HCT116 (cell line): ENCODE measurements at regions not wholly inside any gene's neighbourhood (a gene's known extent, or its start where the extent isn't known, plus 50 kb on each side); places are given as distances from the start of the nearest gene placed in this dataset.

ENCODE experiments used
- ATAC-seq: fragments of 200-7000 bp; cut with Tn5 transposase; 2 replicates; pipeline ENCODE4 v1.9.1; 2020; ENCODE audit warnings: mild to moderate bottlenecking, moderate library complexity
- BruUV-seq: library from RNA; stranded (reverse); fragments of 400-500 nt; replicated peaks from 2 replicates; lab custom pipeline; 2021; lab: Mats Ljungman, UMichigan
- CTCF ChIA-PET: fragments of 300-600 bp; sonication (Branson Sonifier 250); formaldehyde crosslinking; loops from one replicate; lab custom pipeline; 2021; ENCODE audit warnings: antibody characterized with exemption; lab: Charles Lee
- POLR2A ChIA-PET: fragments of 300-600, 350-600 bp; sonication (Branson Sonifier 250); formaldehyde crosslinking; loops from one replicate; lab custom pipeline; 2021; ENCODE audit warnings: antibody characterized with exemption; lab: Charles Lee
- RAD21 ChIA-PET, 2 experiments: fragments of 300-600 bp; sonication (Branson Sonifier 250); formaldehyde crosslinking; loops; one replicate each; lab custom pipeline; 2023; ENCODE audit warnings: low total read pairs in 2 of 2; ENCODE audit not compliant: uncharacterized antibody in 2 of 2, unreplicated experiment in 2 of 2, low non-redundant PET in 1 of 2; lab: Charles Lee
- DNase-seq: peaks from one replicate; pipeline ENCODE4 v3.0.0-alpha.2; 2010; ENCODE audit warnings: low read depth, low spot score
- H2AFZ ChIP-seq: fragments of 200-600 bp; shearing (Covaris generic), sonication (generic); 2 replicates; pipeline ENCODE4 v1.6.1; 2017; ENCODE audit warnings: low read depth, mixed run types, mixed read lengths, antibody characterized with exemption, low read length; ENCODE audit not compliant: poor library complexity, severe bottlenecking
- H3K27ac ChIP-seq: 2 replicates; pipeline ENCODE4 v1.5.1; 2012; ENCODE audit warnings: low read depth, low read length
- H3K27me3 ChIP-seq: fragments of 200-600 bp; sonication (generic); 2 replicates; pipeline ENCODE4 v1.6.1; 2016; ENCODE audit warnings: mixed run types, low read length, mixed read lengths; ENCODE audit not compliant: insufficient read depth
- H3K36me3 ChIP-seq, 2 experiments: fragments of 200-500 bp in 1 of 2; fragments of 200-600 bp in 1 of 2; sonication (Bioruptor generic) in 1 of 2; sonication (generic) in 1 of 2; 2 replicates each; pipeline versions ENCODE4 v1.5.1 to v1.6.1; 2014 to 2016; ENCODE audit warnings: low read length in 2 of 2, inconsistent platforms in 1 of 2, mixed read lengths in 1 of 2, mixed run types in 1 of 2; ENCODE audit not compliant: insufficient read depth in 2 of 2, control insufficient read depth in 1 of 2
- H3K4me1 ChIP-seq, 2 experiments: fragments of 200-600 bp in 1 of 2; sonication (generic) in 1 of 2; 2 replicates each; pipeline versions ENCODE4 v1.5.1 to v1.6.1; 2012 to 2017; ENCODE audit warnings: low read length in 2 of 2, inconsistent platforms in 1 of 2, mild to moderate bottlenecking in 1 of 2, mixed read lengths in 1 of 2, mixed run types in 1 of 2, moderate library complexity in 1 of 2; ENCODE audit not compliant: insufficient read depth in 2 of 2, control insufficient read depth in 1 of 2
- H3K4me2 ChIP-seq: fragments of 200-600 bp; sonication (generic); 2 replicates; pipeline ENCODE4 v1.6.1; 2017; ENCODE audit warnings: mixed run types, low read length, mixed read lengths
- H3K4me3 ChIP-seq, 2 experiments: fragments of 200-600 bp in 1 of 2; sonication (generic) in 1 of 2; replicated peaks in 1 of 2; 2 replicates each; pipeline ENCODE4 v1.5.1; 2011 to 2016; ENCODE audit warnings: low read length in 2 of 2, control low read depth in 1 of 2, low read depth in 1 of 2, mild to moderate bottlenecking in 1 of 2, mixed read lengths in 1 of 2, mixed run types in 1 of 2
- H3K79me2 ChIP-seq: fragments of 200-600 bp; sonication (generic); 2 replicates; pipeline ENCODE4 v1.6.1; 2017; ENCODE audit warnings: mild to moderate bottlenecking, mixed run types, low read length, moderate library complexity, mixed read lengths; ENCODE audit not compliant: insufficient read depth
- H3K9ac ChIP-seq: fragments of 200-600 bp; sonication (generic); 2 replicates; pipeline ENCODE4 v1.6.1; 2016; ENCODE audit warnings: low read length, mixed read lengths
- H3K9me2 ChIP-seq: fragments of 200-600 bp; sonication (generic), shearing (Covaris generic); 2 replicates; pipeline ENCODE4 v1.6.1; 2017; ENCODE audit warnings: mixed run types, mild to moderate bottlenecking, moderate library complexity; ENCODE audit not compliant: insufficient read depth
- H3K9me3 ChIP-seq, 2 experiments: fragments of 200-500 bp in 1 of 2; fragments of 200-600 bp in 1 of 2; sonication (Bioruptor generic) in 1 of 2; sonication (generic) in 1 of 2; 2 replicates each; pipeline ENCODE4 v1.6.1; 2014 to 2017; ENCODE audit warnings: low read length in 2 of 2, mixed read lengths in 2 of 2, inconsistent platforms in 1 of 2, low read depth in 1 of 2, mild to moderate bottlenecking in 1 of 2, mixed run types in 1 of 2, moderate library complexity in 1 of 2; ENCODE audit not compliant: control insufficient read depth in 1 of 2, insufficient read depth in 1 of 2
- H4K20me1 ChIP-seq: fragments of 200-600 bp; sonication (generic), shearing (Covaris generic); 2 replicates; pipeline ENCODE4 v1.6.1; 2017; ENCODE audit warnings: mixed run types, mild to moderate bottlenecking, moderate library complexity; ENCODE audit not compliant: insufficient read depth
- ATF3 ChIP-seq: IDR thresholded peaks from 2 replicates; pipeline ENCODE4 v1.6.1; 2012
- CBX3 ChIP-seq: IDR thresholded peaks from 2 replicates; pipeline ENCODE4 v1.6.1; 2012; ENCODE audit warnings: low read depth
- CEBPB ChIP-seq: IDR thresholded peaks from 2 replicates; pipeline ENCODE4 v1.6.1; 2012; ENCODE audit warnings: low read depth
- CTCF ChIP-seq, 3 experiments: fragments of 200-600 bp in 1 of 3; sonication (generic) in 1 of 3; IDR thresholded peaks in 2 of 3; conservative IDR thresholded peaks in 1 of 3; 2 replicates each; pipeline ENCODE4 v1.5.1; 2012 to 2017; ENCODE audit warnings: low read depth in 2 of 3, low read length in 2 of 3, antibody characterized with exemption in 1 of 3, borderline replicate concordance in 1 of 3, control low read depth in 1 of 3, mild to moderate bottlenecking in 1 of 3, mixed read lengths in 1 of 3, mixed run types in 1 of 3, moderate library complexity in 1 of 3; ENCODE audit not compliant: insufficient read depth in 1 of 3
- EZH2 ChIP-seq: fragments of 200-600 bp; sonication (generic); IDR thresholded peaks from 2 replicates; pipeline ENCODE4 v1.6.1; 2017; ENCODE audit warnings: antibody characterized with exemption, mixed run types
- EZH2phosphoT487 ChIP-seq: fragments of 200-600 bp; IDR thresholded peaks from 2 replicates; pipeline ENCODE4 v1.6.1; 2018; ENCODE audit warnings: antibody characterized with exemption, borderline replicate concordance
- JUND ChIP-seq: IDR thresholded peaks from 2 replicates; pipeline ENCODE4 v1.6.1; 2012
- POLR2AphosphoS5 ChIP-seq: IDR thresholded peaks from 2 replicates; pipeline ENCODE4 v1.6.1; 2011; ENCODE audit warnings: mild to moderate bottlenecking, low read depth, low read length, moderate library complexity
- RAD21 ChIP-seq: IDR thresholded peaks from 2 replicates; pipeline ENCODE4 v1.6.1; 2012; ENCODE audit warnings: low read depth, mild to moderate bottlenecking
- SP1 ChIP-seq: IDR thresholded peaks from 2 replicates; pipeline ENCODE4 v1.6.1; 2012; ENCODE audit warnings: low read depth
- SRF ChIP-seq: IDR thresholded peaks from 2 replicates; pipeline ENCODE4 v1.6.1; 2012; ENCODE audit warnings: low read depth
- YY1 ChIP-seq: IDR thresholded peaks from 2 replicates; pipeline ENCODE4 v1.6.1; 2011; ENCODE audit warnings: low read length, low read depth, moderate library complexity, mild to moderate bottlenecking; ENCODE audit not compliant: insufficient replicate concordance; ENCODE audit errors: extremely low read depth
- ZNF274 ChIP-seq: fragments of 200-500 bp; sonication (Bioruptor generic); IDR thresholded peaks from 2 replicates; pipeline ENCODE4 v1.6.1; 2014; ENCODE audit warnings: mild to moderate bottlenecking, low read depth, low read length, inconsistent platforms
- intact Hi-C: fragments of 100-400 bp; cut with micrococcal nuclease; formaldehyde crosslinking; loops from 2 replicates; pipeline ENCODE4 v1.10.0; 2022
- TF ChIP-seq, protein P1 (sequence below): IDR thresholded peaks from 2 replicates; pipeline ENCODE4 v1.6.1; 2012

DNA sequence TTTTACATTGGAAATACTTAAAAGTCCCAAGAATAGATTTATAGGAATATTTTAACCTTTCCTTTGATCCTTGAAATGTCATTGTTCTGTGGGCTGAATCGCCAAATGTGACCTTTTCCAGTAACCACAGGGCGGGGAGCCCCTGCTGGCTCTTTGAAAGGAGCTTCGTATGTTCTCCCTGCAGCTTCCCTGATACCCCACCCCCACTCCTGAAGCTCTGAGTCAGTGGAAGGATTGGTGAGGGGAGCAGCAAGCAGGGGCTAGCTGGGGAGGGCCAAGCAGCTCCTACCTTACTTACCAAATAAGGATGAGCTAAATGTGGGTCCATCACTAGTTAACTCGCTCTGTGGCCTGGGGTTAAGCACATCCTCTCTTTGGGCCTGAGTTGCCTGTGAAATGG is 87.7 kb downstream of the CHST1 start:
- H3K79me2 ChIP-seq, result no peaks in the 10 kb centered on the region
- H4K20me1 ChIP-seq, result no peaks in the 10 kb centered on the region
- no peak overlapping the region for H3K4me3 ChIP-seq
- H3K9me2 ChIP-seq, result no peaks in the 10 kb centered on the region
- no TSS peak for BruUV-seq
- intact Hi-C loops, result no loop called here
- ChIA-PET RAD21 (no interaction called here), POLR2A (no interaction called here), CTCF (no interaction called here)
- no peaks in the 10 kb centered on the region for H3K36me3 ChIP-seq
- no peak overlapping the region for H2AFZ ChIP-seq
- no peak for ATAC-seq
- TF ChIP-seq SP1 (no peak), ATF3 (no peak), YY1 (no peak), EZH2 (no peak), CTCF (IDR thresholded peaks at IDR 0.05 in 2 of 3, conservative IDR thresholded peaks at IDR 0.05 in 1 of 3; ENCODE audit: borderline replicate concordance in 1 of 3, insufficient read depth in 1 of 3, low read depth in 2 of 3, low read length in 2 of 3) (no peak), CEBPB (no peak), POLR2AphosphoS5 (no peak), ZNF274 (no peak), RAD21 (no peak), CBX3 (no peak), JUND (no peak), SRF (no peak), EZH2phosphoT487 (no peak)
- TF ChIP-seq, protein P1, sequence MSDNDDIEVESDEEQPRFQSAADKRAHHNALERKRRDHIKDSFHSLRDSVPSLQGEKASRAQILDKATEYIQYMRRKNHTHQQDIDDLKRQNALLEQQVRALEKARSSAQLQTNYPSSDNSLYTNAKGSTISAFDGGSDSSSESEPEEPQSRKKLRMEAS, result no peak
- no peak overlapping the region for H3K9ac ChIP-seq
- peaks cover 2 to 6% of the 10 kb centered on the region in 2 experiments; a peak in 3 of 4 replicates for H3K4me1 ChIP-seq
- no peak for DNase-seq
- peaks cover 65% of the 10 kb centered on the region for H3K27me3 ChIP-seq
- H3K27ac ChIP-seq, result no peak overlapping the region
- H3K4me2 ChIP-seq, result no peak overlapping the region
- H3K9me3 ChIP-seq, result no peaks in the 10 kb centered on the region
